ENCODE measurements at regions not wholly inside any gene's neighbourhood (a gene's known extent, or its start where the extent isn't known, plus 50 kb on each side); places are given as distances from the start of the nearest gene placed in this dataset.

- TF ChIP-seq POLR2A (IDR thresholded peaks at IDR 0.05; ENCODE audit: low read depth, low read length) = no peak
- TF ChIP-seq POLR2AphosphoS5 (IDR thresholded peaks at IDR 0.05; ENCODE audit: low read depth, low read length) = no peak
- TF ChIP-seq TAF1 (IDR thresholded peaks at IDR 0.05; ENCODE audit: borderline replicate concordance, low read depth, low read length) = no peak
Measured at GRCh38 chr6:104046426-104046825, 813.3 kb downstream of the HACE1 start.

All from GM12892 (cell line).